Thyroid gland (tissue), 4 donors: ENCODE measurements at regions not wholly inside any gene's neighbourhood (a gene's known extent, or its start where the extent isn't known, plus 50 kb on each side); places are given as distances from the start of the nearest gene placed in this dataset.

ENCODE experiments used
- CTCF ChIP-seq, 6 experiments: fragments of 200-600 bp in 3 of 6; fragments of 450-650 bp in 3 of 6; sonication (generic) in 3 of 6; IDR thresholded peaks; one replicate each; pipeline ENCODE4 v1.5.1; 2016 to 2019; ENCODE audit warnings: antibody characterized with exemption in 6 of 6, mild to moderate bottlenecking in 2 of 6, inconsistent platforms in 1 of 6, moderate library complexity in 1 of 6
- POLR2A ChIP-seq, 2 donors: fragments of 450-650 bp; IDR thresholded peaks; one replicate each; pipeline ENCODE4 v1.6.1; 2017; ENCODE audit warnings: antibody characterized with exemption in 2 of 2, mild to moderate bottlenecking in 2 of 2, moderate library complexity in 1 of 2

GRCh38 chr4:111678908-111679307, 466.3 kb upstream of the FAM241A start:
- TF ChIP-seq CTCF (IDR thresholded peaks at IDR 0.05) (no peak), POLR2A (IDR thresholded peaks at IDR 0.05) (no peak)
